Activated CD8-positive, alpha-beta T cell treated with anti-CD3 and anti-CD28 coated beads for 36 hours (primary cell): ENCODE measurements at regions not wholly inside any gene's neighbourhood (a gene's known extent, or its start where the extent isn't known, plus 50 kb on each side); places are given as distances from the start of the nearest gene placed in this dataset.
A peak's percentile ranks its signal among the peaks of the same experiment; 100 is the strongest.

Experiments
- ATAC-seq: fragments of 200-7000 bp; cut with Tn5 transposase; one replicate; pipeline ENCODE4 v1.10.0; 2021; ENCODE audit warnings: mild to moderate bottlenecking, moderate library complexity
- CTCF ChIA-PET: fragments of 350-600 bp; sonication (Branson Sonifier 250); formaldehyde crosslinking; loops from one replicate; lab custom pipeline; 2021; ENCODE audit warnings: antibody characterized with exemption; lab: Charles Lee
- POLR2A ChIA-PET: fragments of 350-600 bp; sonication (Branson Sonifier 250); formaldehyde crosslinking; loops from one replicate; lab custom pipeline; 2021; ENCODE audit warnings: antibody characterized with exemption; lab: Charles Lee
- DNase-seq: peaks from one replicate; pipeline ENCODE4 v3.0.0-alpha.2; 2020
- H3K27ac Mint-ChIP-seq: one replicate; pipeline ENCODE4 v1.8.0; 2021; ENCODE audit warnings: mild to moderate bottlenecking, mixed read lengths
- H3K27me3 Mint-ChIP-seq: one replicate; pipeline ENCODE4 v1.8.0; 2021; ENCODE audit warnings: mixed read lengths
- H3K36me3 Mint-ChIP-seq: one replicate; pipeline ENCODE4 v1.8.0; 2021; ENCODE audit warnings: low read depth, mixed read lengths
- H3K4me1 Mint-ChIP-seq: one replicate; pipeline ENCODE4 v1.8.0; 2021; ENCODE audit warnings: low read depth, mixed read lengths
- H3K4me3 Mint-ChIP-seq: one replicate; pipeline ENCODE4 v1.8.0; 2021; ENCODE audit warnings: mild to moderate bottlenecking, moderate library complexity, mixed read lengths
- H3K9me3 Mint-ChIP-seq: one replicate; pipeline ENCODE4 v1.8.0; 2021; ENCODE audit warnings: mixed read lengths
- intact Hi-C: fragments of 100-400 bp; cut with micrococcal nuclease; formaldehyde crosslinking; loops from one replicate; pipeline ENCODE4 v1.10.0; 2022
- TF ChIP-seq, protein P1 (sequence below): fragments of 200-600 bp; IDR thresholded peaks from one replicate; pipeline ENCODE4 v1.8.0; 2022; ENCODE audit warnings: antibody characterized with exemption, mild to moderate bottlenecking

DNA sequence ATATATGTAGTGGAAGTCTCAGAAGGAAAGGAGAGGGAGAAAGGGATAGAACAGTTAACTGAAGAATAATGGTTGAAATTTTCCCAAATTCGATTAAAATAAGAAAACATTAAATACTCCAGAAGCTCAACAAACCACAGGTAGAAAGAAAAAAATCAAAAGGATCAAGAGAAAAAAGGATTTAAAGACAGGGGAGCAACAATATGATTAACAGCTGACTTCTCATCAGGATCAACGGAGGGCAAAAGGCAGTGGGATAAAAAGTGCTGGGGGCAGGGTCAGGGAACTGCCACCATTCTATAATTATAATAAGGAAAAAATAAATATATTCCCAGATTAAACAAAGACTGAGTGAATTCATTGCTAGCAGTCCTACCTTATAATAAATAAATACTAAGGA lies 55.3 kb downstream of the CDKN2C start:
- Mint-ChIP-seq H3K4me1 (no peaks in the 10 kb centered on the region), H3K36me3 (no peaks in the 10 kb centered on the region), H3K27me3 (peaks cover 8% of the 10 kb centered on the region), H3K9me3 (no peaks in the 10 kb centered on the region), H3K27ac (no peak overlapping the region), H3K4me3 (no peak overlapping the region)
- TF ChIP-seq, protein P1, sequence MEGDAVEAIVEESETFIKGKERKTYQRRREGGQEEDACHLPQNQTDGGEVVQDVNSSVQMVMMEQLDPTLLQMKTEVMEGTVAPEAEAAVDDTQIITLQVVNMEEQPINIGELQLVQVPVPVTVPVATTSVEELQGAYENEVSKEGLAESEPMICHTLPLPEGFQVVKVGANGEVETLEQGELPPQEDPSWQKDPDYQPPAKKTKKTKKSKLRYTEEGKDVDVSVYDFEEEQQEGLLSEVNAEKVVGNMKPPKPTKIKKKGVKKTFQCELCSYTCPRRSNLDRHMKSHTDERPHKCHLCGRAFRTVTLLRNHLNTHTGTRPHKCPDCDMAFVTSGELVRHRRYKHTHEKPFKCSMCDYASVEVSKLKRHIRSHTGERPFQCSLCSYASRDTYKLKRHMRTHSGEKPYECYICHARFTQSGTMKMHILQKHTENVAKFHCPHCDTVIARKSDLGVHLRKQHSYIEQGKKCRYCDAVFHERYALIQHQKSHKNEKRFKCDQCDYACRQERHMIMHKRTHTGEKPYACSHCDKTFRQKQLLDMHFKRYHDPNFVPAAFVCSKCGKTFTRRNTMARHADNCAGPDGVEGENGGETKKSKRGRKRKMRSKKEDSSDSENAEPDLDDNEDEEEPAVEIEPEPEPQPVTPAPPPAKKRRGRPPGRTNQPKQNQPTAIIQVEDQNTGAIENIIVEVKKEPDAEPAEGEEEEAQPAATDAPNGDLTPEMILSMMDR, result no peak
- no peak for ATAC-seq
- no peak for DNase-seq
- ChIA-PET CTCF (no interaction called here), POLR2A (no interaction called here)
- intact Hi-C loops, result no loop called here

DNA sequence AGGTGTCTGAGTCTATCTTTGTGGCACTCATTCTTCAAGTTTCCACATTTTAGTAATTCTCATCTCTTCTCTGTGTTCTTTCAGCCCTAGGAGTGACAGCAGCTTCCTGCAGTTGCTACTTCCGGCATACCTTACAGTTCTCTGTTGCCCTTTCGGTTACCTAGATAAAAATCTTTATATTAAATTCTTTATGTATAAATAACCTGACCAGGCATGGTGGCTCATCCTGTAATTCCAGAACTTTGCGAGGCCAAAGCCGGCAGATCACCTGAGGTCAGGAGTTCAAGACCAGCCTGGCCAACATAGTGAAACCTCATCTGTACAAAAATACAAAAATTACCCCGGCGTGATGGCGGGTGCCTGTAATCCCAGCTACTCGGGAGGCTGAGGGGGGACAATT lies 62.9 kb downstream of the CDKN2C start:
- intact Hi-C loops, result no loop called here
- no peak for ATAC-seq
- Mint-ChIP-seq H3K9me3 (no peaks in the 10 kb centered on the region), H3K36me3 (no peaks in the 10 kb centered on the region), H3K4me1 (no peaks in the 10 kb centered on the region), H3K27ac (no peak overlapping the region), H3K4me3 (no peak overlapping the region), H3K27me3 (peaks cover 4% of the 10 kb centered on the region)
- ChIA-PET POLR2A (no interaction called here), CTCF (no interaction called here)
- DNase-seq, result no peak
- TF ChIP-seq, protein P1, result no peak

- TF ChIP-seq, protein P1, result no peak
- intact Hi-C loops, result loop anchor here (10.0 kb wide), 1 partner anchor 169 kb away; no protein-coding TSS in a partner anchor
- no peak overlapping the region for H3K4me3 Mint-ChIP-seq
Measured at GRCh38 chr1:51044199-51044598, 57.8 kb upstream of the C1orf185 start.

DNA sequence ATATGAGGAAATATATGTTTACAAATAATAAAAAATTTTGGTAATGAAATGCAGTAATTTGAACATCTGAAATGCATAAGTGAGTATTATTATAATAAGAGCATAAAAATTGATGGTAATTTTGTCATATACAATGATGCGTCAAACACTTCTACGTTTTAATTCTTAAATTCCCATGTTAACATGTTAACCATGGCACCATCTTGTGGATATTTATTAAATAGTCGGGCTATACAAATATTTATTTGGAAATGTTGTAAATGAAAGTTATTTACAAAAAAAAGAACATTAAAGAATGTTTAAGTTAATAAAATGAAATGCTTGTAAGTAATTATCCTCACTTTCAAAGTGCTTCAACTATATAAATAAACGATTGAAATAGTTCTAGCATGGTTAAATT lies 57.2 kb upstream of the C1orf185 start:
- TF ChIP-seq, protein P1, result peak; percentile 37
- intact Hi-C loops, result loop anchor here (10.0 kb wide), 1 partner anchor 170 kb away; no protein-coding TSS in a partner anchor
- Mint-ChIP-seq H3K4me1 (no peaks in the 10 kb centered on the region), H3K4me3 (no peak overlapping the region), H3K27me3 (peaks cover 9% of the 10 kb centered on the region), H3K36me3 (no peaks in the 10 kb centered on the region), H3K9me3 (peaks cover 3% of the 10 kb centered on the region), H3K27ac (no peak overlapping the region)
- ATAC-seq (no peak), DNase-seq (no peak)
- ChIA-PET POLR2A (no interaction called here), CTCF (interaction anchor here (1.0 kb wide), 1 partner anchor 270 kb away, joined by 3 read pairs; no protein-coding TSS in a partner anchor)

More at GRCh38 chr1:51044199-51044598, 57.8 kb upstream of the C1orf185 start:
- ATAC-seq (no peak), DNase-seq (no peak)
- Mint-ChIP-seq H3K9me3 (peaks cover 6% of the 10 kb centered on the region), H3K4me1 (no peaks in the 10 kb centered on the region), H3K36me3 (no peaks in the 10 kb centered on the region), H3K27ac (no peak overlapping the region), H3K27me3 (peaks cover 9% of the 10 kb centered on the region)
- POLR2A ChIA-PET, result no interaction called here
- CTCF ChIA-PET, result interaction anchor here (0.9 to 1.3 kb wide), 3 partner anchors 16 to 270 kb away, joined by 3 read pairs; no protein-coding TSS in a partner anchor

DNA sequence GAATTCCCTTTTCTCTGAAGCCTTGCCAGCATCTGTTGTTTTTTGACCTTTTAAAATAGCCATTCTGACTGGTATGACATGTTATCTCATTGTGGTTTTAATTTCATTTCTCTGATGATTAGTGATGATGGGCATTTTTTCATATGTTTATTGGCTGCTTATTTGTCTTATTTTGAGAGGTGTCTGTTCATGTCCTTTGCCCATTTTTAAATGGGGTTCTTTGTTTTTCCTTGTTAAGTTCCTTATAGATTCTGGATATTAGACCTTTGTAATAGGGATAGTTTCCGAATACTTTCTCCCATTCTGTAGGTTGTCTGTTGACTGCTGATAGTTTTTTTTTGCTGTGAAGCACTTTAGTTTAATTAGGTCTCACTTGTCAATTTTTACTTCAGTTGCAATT lies 54.0 kb upstream of the C1orf185 start:
- Mint-ChIP-seq H3K36me3 (no peaks in the 10 kb centered on the region), H3K4me1 (no peaks in the 10 kb centered on the region), H3K4me3 (no peak overlapping the region), H3K9me3 (peaks cover under 1% of the 10 kb centered on the region), H3K27ac (no peak overlapping the region), H3K27me3 (peaks cover 7% of the 10 kb centered on the region)
- DNase-seq (no peak), ATAC-seq (no peak)
- TF ChIP-seq, protein P1, result no peak
- ChIA-PET CTCF (no interaction called here), POLR2A (no interaction called here)
- intact Hi-C loops, result loop anchor here (10.0 kb wide), 1 partner anchor 173 kb away; no protein-coding TSS in a partner anchor
